Gastroesophageal sphincter (tissue), 4 donors: ENCODE measurements at regions not wholly inside any gene's neighbourhood (a gene's known extent, or its start where the extent isn't known, plus 50 kb on each side); places are given as distances from the start of the nearest gene placed in this dataset.

Experiments
- ATAC-seq: fragments of 150-250 bp; one replicate; pipeline ENCODE4 v1.9.1; 2016; ENCODE audit warnings: mild to moderate bottlenecking, moderate library complexity
- H3K27ac ChIP-seq, 4 donors: fragments of 200-600 bp; sonication (generic) in 3 of 4; 1 replicate in 3 of 4; 2 replicates in 1 of 4; pipeline ENCODE4 v1.5.1; 2016 to 2019
- H3K27me3 ChIP-seq: fragments of 200-600 bp; sonication (generic); one replicate; pipeline ENCODE4 v1.5.1; 2019
- H3K36me3 ChIP-seq, 2 donors: fragments of 200-600 bp; sonication (generic); one replicate each; pipeline ENCODE4 v1.5.1; 2019; ENCODE audit warnings: control low read depth in 1 of 2
- H3K4me1 ChIP-seq, 3 donors: fragments of 200-600 bp; sonication (generic); 1 replicate in 2 of 3; 2 replicates in 1 of 3; pipeline ENCODE4 v1.5.1; 2016 to 2019; ENCODE audit warnings: control low read depth in 2 of 3
- H3K4me3 ChIP-seq, 2 donors: fragments of 200-600 bp; sonication (generic); one replicate each; pipeline ENCODE4 v1.5.1; 2019; ENCODE audit warnings: mild to moderate bottlenecking in 1 of 2, moderate library complexity in 1 of 2
- H3K9me3 ChIP-seq, 3 donors: fragments of 200-600 bp; sonication (generic); one replicate each; pipeline ENCODE4 v1.5.1; 2017 to 2019; ENCODE audit warnings: control low read depth in 2 of 3
- EP300 ChIP-seq: sonication (generic); formaldehyde crosslinking; IDR thresholded peaks from one replicate; pipeline ENCODE4 v1.6.1; 2017; ENCODE audit warnings: antibody characterized with exemption, mild to moderate bottlenecking
- POLR2A ChIP-seq, 2 donors: fragments of 450-650 bp; IDR thresholded peaks; one replicate each; pipeline ENCODE4 v1.6.1; 2017; ENCODE audit warnings: antibody characterized with exemption in 2 of 2, mild to moderate bottlenecking in 2 of 2, moderate library complexity in 1 of 2
- POLR2AphosphoS5 ChIP-seq: sonication (generic); formaldehyde crosslinking; IDR thresholded peaks from one replicate; pipeline ENCODE4 v1.6.1; 2017; ENCODE audit warnings: antibody characterized with exemption
- WGBS, 2 donors: methylation state at CpG; one replicate each; pipeline ENCODE4 v1.1.5; 2018; ENCODE audit warnings: low coverage in 1 of 2; 5-methylcytosine and 5-hydroxymethylcytosine counted together
- TF ChIP-seq, protein P1 (sequence below), 4 experiments: fragments of 200-600 bp in 2 of 4; fragments of 450-650 bp in 2 of 4; sonication (generic) in 1 of 4; IDR thresholded peaks; one replicate each; pipeline ENCODE4 v1.5.1; 2017 to 2019; ENCODE audit warnings: antibody characterized with exemption in 4 of 4, mild to moderate bottlenecking in 2 of 4, moderate library complexity in 2 of 4

DNA sequence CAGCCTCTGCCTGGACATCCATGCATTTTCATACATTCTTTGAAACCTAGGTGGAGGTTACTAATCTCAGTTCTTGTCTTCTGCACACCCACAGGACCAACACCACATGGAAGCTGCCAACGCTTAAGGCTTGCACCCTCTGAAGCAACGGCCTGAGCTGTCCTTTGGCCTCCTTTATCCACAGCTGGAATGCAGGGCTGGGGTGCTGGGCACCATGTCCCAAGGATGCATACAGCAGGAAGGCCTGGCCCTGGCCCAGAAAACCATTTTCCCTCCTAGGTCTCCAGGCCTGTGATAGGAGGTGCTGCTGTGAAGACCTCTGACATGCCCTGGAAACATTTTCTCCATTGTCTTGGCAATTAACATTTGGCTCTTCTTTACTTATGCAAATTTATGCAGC, 1168.6 kb downstream of the KCNT2 start:
- ATAC-seq = no peak
- no peaks in the 10 kb centered on the region for H3K27me3 ChIP-seq
- no peak overlapping the region for H3K4me3 ChIP-seq
- H3K4me1 ChIP-seq = no peaks in the 10 kb centered on the region
- H3K36me3 ChIP-seq = no peaks in the 10 kb centered on the region
- no peak overlapping the region for H3K27ac ChIP-seq
- WGBS, 2 donors = 80% methylated on average over 1 of the region's 2 CpGs; no CpG with 5 or more reads in 1 of the 2 donors
- TF ChIP-seq POLR2A (IDR thresholded peaks at IDR 0.05) (no peak), POLR2AphosphoS5 (no peak), EP300 (no peak)
- TF ChIP-seq, protein P1, sequence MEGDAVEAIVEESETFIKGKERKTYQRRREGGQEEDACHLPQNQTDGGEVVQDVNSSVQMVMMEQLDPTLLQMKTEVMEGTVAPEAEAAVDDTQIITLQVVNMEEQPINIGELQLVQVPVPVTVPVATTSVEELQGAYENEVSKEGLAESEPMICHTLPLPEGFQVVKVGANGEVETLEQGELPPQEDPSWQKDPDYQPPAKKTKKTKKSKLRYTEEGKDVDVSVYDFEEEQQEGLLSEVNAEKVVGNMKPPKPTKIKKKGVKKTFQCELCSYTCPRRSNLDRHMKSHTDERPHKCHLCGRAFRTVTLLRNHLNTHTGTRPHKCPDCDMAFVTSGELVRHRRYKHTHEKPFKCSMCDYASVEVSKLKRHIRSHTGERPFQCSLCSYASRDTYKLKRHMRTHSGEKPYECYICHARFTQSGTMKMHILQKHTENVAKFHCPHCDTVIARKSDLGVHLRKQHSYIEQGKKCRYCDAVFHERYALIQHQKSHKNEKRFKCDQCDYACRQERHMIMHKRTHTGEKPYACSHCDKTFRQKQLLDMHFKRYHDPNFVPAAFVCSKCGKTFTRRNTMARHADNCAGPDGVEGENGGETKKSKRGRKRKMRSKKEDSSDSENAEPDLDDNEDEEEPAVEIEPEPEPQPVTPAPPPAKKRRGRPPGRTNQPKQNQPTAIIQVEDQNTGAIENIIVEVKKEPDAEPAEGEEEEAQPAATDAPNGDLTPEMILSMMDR (IDR thresholded peaks at IDR 0.05) = no peak
- no peaks in the 10 kb centered on the region for H3K9me3 ChIP-seq

DNA sequence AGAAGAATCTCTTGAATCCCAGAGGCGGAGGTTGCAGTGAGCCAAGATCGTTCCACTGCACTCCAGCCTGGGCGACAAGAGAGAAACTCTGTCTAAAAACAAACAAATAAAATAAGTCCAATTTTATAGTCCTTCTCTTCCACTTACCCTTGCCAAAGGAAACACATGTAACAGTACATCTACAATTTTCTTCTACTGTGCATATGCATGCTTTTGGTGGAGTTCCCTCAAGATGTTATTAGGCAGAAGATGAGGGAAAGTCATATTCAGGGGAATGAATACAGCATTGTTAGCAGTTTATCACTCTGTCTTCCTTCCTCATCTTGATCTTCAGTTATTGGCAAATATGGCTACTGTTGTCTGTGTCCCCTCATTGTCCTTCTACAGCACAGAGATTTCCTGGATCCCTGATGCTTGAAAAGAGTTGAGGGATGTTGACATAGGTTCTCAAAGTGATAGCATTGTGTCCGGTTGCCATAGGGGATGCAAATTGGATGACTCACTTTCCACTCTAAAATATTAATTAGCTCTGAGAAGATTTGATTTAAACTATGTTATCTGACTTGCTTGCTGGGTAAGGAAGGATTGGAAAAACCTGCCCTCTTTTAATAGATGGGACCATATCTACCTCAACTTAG, 1173.6 kb downstream of the KCNT2 start:
- Histone ChIP-seq H3K36me3 (no peaks in the 10 kb centered on the region), H3K27ac (no peak overlapping the region), H3K4me3 (no peak overlapping the region), H3K27me3 (no peaks in the 10 kb centered on the region), H3K9me3 (no peaks in the 10 kb centered on the region), H3K4me1 (no peaks in the 10 kb centered on the region)
- no peak for ATAC-seq
- TF ChIP-seq EP300 = no peak
- TF ChIP-seq POLR2AphosphoS5 = no peak
- TF ChIP-seq POLR2A (IDR thresholded peaks at IDR 0.05) = no peak
- TF ChIP-seq, protein P1 (IDR thresholded peaks at IDR 0.05) = no peak
- WGBS, 2 donors = 87 to 98% methylated on average over 3 to 4 of the region's 4 CpGs

DNA sequence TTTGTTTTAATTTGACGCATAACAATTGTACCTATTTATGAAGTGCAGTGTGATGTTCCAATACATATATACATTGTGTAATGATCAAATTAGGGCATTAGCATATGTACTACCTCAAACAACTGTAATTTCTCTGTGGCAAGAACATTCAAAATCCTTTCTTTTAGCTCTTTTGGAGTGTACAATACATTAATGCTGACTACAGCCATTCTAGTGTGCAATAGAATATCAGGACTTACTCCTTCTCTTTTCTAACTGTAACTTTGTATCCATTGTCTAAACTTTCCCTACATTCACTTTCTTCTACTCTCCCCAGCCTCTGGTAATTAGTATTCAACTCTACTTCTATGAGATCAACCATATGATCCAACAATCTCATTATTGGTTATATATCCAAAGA, 1177.4 kb downstream of the KCNT2 start:
- H3K27me3 ChIP-seq = no peaks in the 10 kb centered on the region
- ATAC-seq = no peak
- no peaks in the 10 kb centered on the region for H3K9me3 ChIP-seq
- no peaks in the 10 kb centered on the region for H3K4me1 ChIP-seq
- H3K4me3 ChIP-seq = no peak overlapping the region
- H3K27ac ChIP-seq = no peak overlapping the region
- 75 to 88% methylated on average over 1 of the region's 1 CpG for WGBS, 2 donors
- TF ChIP-seq EP300 (no peak), POLR2AphosphoS5 (no peak), POLR2A (IDR thresholded peaks at IDR 0.05) (no peak)
- TF ChIP-seq, protein P1 (IDR thresholded peaks at IDR 0.05) = no peak
- H3K36me3 ChIP-seq = no peaks in the 10 kb centered on the region

DNA sequence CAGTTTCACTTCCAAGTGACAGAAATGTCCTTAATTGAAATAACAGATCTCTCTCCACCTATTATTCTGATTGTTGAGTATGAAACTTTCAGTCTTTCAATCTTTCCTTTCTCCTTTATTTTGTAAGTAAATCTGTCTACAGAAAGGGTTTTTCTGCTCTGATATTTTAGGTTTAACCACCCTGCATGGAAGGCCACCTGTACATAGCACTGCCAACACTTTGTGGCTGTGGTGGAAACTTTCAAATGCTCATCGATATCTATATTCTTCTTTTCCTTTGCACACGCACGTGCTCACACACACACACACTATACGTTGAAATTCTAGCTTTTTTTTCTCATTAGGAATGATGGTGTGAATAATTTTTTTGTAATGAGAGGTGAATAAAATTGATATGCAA, 1179.3 kb downstream of the KCNT2 start:
- ATAC-seq = no peak
- Histone ChIP-seq H3K36me3 (no peaks in the 10 kb centered on the region), H3K4me1 (no peaks in the 10 kb centered on the region), H3K27me3 (no peaks in the 10 kb centered on the region), H3K9me3 (no peaks in the 10 kb centered on the region), H3K4me3 (no peak overlapping the region), H3K27ac (no peak overlapping the region)
- WGBS, 2 donors = 90 to 100% methylated on average over 4 of the region's 4 CpGs
- TF ChIP-seq, protein P1 (IDR thresholded peaks at IDR 0.05) = no peak
- TF ChIP-seq EP300 (no peak), POLR2A (IDR thresholded peaks at IDR 0.05) (no peak), POLR2AphosphoS5 (no peak)

DNA sequence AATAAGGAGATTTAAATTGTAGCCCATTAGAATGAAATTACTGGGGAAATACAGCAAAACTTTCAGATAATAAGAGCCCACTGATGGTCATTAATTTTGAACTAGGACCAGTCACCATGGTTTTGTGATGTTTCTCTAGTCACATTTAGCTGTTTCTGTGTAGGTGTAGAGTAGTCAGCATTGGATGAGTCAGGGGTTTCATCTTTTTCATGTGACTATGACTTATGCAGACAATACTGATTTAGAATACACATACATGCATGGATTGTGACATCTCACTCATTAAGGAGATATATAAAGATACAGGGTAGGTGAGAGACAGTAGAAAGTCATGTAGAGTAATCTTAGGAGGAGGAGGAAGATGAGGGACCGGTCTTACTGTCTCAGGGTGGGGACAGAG, 1192.7 kb downstream of the KCNT2 start:
- WGBS, 2 donors = 82% methylated on average over 1 of the region's 1 CpG; no CpG with 5 or more reads in 1 of the 2 donors
- H3K27ac ChIP-seq = no peak overlapping the region
- H3K4me3 ChIP-seq = no peak overlapping the region
- ATAC-seq = no peak
- no peaks in the 10 kb centered on the region for H3K36me3 ChIP-seq
- H3K4me1 ChIP-seq = no peaks in the 10 kb centered on the region
- H3K9me3 ChIP-seq = no peaks in the 10 kb centered on the region
- no peak for TF ChIP-seq EP300
- TF ChIP-seq, protein P1 (IDR thresholded peaks at IDR 0.05) = no peak
- TF ChIP-seq POLR2AphosphoS5 = no peak
- TF ChIP-seq POLR2A (IDR thresholded peaks at IDR 0.05) = no peak
- no peaks in the 10 kb centered on the region for H3K27me3 ChIP-seq
